CD4-positive, alpha-beta T cell treated with Interleukin-21 for 1 hour (primary cell): ENCODE measurements at regions not wholly inside any gene's neighbourhood (a gene's known extent, or its start where the extent isn't known, plus 50 kb on each side); places are given as distances from the start of the nearest gene placed in this dataset.
A peak's percentile ranks its signal among the peaks of the same experiment; 100 is the strongest.
"Not testable (repeated sequence)": the region's sequence is repeated elsewhere in the genome, so short reads cannot be mapped to it uniquely, and the experiment has no call there.

Source experiments
- DNase-seq: peaks from one replicate; pipeline ENCODE4 v3.0.0-alpha.2; 2020

DNA sequence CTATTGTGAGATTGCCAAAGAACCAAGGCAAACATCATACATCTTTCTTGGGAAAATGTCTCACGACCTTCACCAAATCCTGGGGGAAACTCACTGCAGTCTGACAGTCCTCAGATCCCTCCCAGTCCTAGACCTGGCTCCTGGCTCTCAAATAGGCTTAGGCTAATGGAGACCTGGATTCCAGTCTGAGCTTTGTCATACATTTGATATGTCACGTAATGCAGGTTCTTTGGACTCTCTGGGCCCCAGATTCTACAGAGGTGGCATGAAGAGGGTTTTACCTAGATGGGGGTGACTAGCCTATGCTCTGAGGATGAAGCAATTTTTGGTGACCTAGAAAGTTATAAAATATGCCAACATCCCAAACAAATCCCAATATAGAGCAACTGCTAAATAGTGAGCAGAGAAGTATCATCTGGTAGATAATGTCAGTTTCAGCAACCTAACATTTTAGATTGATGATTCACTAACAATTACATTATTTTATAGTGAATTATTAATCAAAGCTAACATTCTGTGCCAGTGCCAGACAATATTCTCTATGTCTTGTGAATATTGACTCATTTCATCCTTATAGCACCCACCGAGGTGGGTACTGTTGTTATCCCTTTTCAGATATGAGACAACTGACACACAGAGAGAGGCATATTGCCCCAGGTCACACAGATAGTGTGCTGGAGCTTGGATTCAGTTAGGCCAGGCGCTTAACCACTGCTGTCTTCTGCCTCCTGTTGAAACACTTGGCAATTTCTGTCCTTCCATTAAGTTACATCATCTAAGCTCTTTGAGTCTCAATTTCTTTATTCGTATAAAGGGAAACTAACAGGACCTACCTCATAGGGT, 195.4 kb upstream of the MAMLD1 start:
- DNase-seq: no peak

- DNase-seq: no peak
Measured at GRCh38 chrX:150182161-150182560, 181.0 kb upstream of the MAMLD1 start.

DNA sequence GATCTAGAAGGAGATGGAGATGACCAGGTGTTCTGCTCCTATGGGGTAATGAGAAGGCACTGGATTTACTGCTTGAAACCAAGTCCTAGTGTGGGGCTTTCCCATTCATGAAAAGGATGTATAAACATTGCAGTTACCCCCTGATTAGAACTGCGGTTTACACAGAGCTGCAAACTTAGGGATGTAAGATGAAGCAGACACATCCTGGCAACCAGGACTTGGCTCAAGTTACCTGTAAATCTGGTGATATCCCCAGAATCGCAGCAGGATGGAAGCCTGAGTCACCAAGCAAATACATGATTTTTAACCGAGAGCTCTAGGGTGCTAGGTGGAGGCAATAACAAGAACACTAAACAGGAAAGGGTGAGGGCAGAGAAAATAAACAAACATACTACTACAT, 178.6 kb upstream of the MAMLD1 start:
- no peak for DNase-seq

DNA sequence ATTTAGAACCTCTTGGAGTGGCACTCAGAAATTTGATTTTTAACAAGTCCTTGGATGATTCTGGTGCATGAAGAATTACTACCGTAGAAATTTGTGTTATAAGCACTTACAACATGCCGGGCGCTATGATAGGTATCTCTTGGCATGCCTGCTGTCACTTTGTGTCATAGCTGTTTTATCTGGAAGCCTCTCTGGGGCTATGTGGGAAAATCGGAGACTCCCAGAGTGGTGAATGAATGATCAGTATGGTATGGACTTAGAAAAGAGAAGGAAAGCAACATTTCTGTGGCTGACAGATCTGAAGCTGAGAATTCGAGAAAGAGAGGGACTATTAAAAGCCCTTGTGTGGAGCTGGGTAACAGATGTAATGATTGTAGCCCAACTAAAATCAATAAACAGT, 177.4 kb upstream of the MAMLD1 start:
- no peak for DNase-seq

DNA sequence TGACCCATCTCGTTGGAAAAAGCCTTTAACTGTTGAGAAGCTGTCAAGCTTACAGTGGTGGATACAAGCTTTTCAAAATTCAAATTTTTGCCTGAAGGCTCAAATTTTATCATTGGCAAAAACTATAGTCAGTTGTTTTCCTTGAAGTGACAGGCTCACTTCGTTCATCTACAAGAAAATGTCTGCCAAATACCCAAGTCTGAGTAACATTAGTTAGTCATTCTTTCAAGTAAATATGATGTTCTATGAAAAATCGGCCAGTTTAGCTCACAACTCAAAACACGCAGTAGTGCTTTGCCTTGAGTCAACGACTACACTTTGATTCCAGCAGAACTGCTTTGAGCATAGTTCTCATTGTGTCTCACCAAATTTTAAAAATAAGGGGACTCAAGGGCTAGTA, 170.3 kb upstream of the MAMLD1 start:
- DNase-seq: no peak

GRCh38 chrX:150196285-150196684, 166.8 kb upstream of the MAMLD1 start:
- no peak for DNase-seq

DNA sequence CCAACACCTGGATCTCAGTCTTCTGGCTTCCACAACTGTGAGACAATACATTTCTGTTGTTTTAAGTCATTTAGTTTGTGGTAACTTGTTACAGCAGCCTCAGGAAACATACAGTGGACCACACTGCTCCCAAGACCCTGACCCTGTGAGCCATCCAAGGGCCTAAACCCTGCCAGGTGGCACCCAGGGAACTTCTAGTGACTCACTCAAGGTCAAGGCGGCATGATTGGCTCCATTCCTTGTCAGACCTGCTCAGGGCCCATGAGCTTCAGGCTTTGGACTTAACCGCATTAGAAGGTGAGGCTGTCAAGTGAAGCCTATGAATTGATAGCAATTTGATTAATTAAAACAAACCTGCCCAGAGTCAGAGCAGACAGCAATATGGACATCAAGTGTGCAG, 165.7 kb upstream of the MAMLD1 start:
- DNase-seq: no peak

- DNase-seq: no peak
Measured at GRCh38 chrX:150198776-150199175, 164.3 kb upstream of the MAMLD1 start.

GRCh38 chrX:150199181-150199580, 163.9 kb upstream of the MAMLD1 start:
- DNase-seq: no peak

DNA sequence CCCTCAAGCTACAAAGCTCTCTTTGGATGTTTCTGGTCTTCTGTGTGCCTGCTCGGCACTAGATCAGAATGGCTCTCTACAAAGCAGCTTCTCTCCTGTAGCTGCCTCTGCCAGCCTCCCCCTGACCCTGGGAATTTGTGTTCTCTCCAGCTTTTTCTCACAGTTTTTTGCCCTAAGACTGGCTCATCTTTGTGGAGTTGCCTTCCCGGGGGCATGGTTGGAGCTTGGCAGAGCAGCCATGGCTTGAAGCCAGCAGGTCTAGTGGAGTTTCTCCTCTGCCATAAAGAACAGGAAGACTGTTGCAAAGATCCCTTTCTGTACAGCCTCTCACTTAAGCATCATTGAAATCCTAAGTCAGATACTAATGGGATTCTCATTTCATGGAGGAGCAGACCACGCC, 163.3 kb upstream of the MAMLD1 start:
- no peak for DNase-seq

DNA sequence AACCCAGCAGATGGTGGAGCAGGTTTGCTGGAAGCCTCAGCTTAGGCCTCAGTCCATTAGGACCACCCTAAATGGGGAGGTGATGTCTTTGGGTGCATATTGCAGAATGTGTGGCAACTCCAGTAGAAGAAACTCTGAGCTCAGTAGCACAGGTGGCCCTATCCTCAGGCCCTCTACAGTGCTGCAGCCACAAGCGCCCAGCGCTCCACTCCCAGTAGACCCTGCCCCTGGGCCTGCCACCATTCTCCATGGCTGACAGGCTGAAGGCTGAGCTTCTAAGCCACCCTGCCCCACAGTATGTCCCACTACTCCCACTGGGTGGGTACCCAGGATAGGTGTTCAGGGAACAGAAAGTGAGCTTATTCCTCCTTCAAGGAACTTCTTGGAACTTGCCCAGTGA, 162.8 kb upstream of the MAMLD1 start:
- DNase-seq: no peak

- peak; percentile 8 for DNase-seq
Measured at GRCh38 chrX:150200820-150201287, 162.3 kb upstream of the MAMLD1 start.

GRCh38 chrX:150201391-150201790, 161.7 kb upstream of the MAMLD1 start:
- no peak for DNase-seq

- no peak for DNase-seq
Measured at GRCh38 chrX:150201841-150202240, 161.3 kb upstream of the MAMLD1 start.

DNA sequence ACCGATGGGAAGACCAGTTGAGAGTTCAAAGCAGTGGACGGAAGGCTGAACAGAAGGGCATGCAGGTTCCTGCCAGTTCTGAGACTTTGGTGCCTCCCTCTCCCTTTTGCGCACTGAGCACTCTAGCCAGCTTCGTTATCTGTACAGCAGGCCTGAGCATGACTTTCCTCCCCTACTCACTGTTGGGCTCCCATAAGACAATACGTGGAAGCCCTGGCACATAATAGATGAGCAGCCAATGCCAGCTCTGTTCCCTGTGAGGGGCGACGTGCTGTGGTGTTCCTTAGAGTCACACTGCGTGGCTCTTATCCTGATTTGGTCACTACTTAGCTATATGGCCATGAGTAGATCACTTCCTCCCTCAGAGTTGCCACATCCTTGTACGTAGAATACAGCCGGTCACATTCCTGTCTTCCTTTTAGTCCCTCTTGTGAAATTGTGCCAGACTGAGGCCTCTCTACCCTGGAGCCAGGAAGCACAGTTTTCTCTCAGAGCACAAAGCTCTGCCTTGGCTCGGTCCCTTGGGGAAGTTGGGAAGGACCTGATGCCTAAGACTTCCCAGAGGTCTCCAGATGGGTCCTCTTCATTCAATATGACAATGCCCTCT, 160.4 kb upstream of the MAMLD1 start:
- DNase-seq: no peak

GRCh38 chrX:150203248-150203645, 159.9 kb upstream of the MAMLD1 start:
- DNase-seq: no peak

DNA sequence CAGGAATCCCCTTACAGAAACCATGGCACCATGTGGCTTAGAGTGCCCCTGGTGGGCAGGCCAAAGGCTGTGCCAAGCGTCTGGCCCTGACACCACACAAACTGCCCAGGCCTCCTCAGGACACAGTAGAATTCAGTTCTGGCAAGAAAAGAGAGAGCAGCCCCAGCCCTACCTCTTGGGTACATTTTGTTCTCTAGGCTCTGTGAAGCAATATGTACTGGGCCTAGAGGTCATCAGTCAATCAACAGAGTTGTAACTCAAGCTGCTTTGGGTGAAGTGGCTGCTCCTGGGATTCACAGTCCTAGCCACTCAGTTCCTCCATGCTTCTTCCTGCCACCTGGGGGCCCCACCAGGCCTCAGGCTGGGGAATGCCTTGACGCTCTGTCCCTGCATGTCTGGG, 158.1 kb upstream of the MAMLD1 start:
- DNase-seq: no peak

- no peak for DNase-seq
Measured at GRCh38 chrX:150207733-150208132, 155.4 kb upstream of the MAMLD1 start.

- DNase-seq: no peak
Measured at GRCh38 chrX:150211988-150212387, 151.1 kb upstream of the MAMLD1 start.

DNA sequence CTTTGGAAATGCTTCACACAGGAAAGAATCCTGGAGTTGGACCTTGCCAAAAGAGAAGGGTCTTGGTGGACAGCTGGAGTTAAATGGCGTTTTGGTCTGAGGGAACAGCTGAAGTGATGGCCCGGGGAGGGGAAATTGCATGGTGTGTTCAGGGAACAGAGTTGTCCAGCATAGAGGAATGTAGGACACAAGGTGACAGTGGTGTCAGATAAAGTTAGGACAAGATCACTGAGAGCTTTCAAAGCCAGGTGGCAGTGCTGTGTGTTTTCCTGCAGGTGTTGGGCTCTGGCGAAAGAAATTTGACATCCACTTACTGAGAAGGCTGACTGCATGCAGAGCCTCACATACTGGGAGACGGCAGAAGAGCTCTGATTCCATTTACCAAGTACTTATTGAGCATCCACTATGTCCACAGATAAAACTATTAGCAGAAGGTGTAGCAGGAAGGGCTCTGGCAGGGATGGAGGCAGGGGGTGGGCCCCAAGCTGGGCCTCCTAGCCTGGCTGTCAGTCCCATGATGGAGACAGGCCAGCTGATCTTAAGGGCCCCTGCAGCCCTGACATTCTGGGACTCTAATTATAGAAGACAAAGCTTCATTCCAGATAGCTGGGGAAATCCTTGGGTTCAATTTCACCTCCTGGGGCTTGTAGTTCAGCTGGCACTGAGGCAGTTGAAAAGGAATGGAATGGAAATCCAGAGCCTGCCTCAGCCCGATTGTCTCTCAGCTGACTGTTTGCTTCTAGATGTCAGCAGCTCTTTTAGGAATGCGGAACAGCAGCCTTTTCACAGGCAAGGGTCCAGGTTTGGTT, 150.2 kb upstream of the MAMLD1 start:
- DNase-seq: no peak

- DNase-seq: no peak
Measured at GRCh38 chrX:150213481-150214030, 149.6 kb upstream of the MAMLD1 start.

GRCh38 chrX:150216000-150216399, 147.1 kb upstream of the MAMLD1 start:
- DNase-seq: not testable (repeated sequence)

- no peak for DNase-seq
Measured at GRCh38 chrX:150216716-150217115, 146.4 kb upstream of the MAMLD1 start.
